Keratinocyte (primary cell): ENCODE measurements at regions not wholly inside any gene's neighbourhood (a gene's known extent, or its start where the extent isn't known, plus 50 kb on each side); places are given as distances from the start of the nearest gene placed in this dataset.

Experiments used
- DNase-seq: peaks from one replicate; pipeline ENCODE4 v3.0.0-alpha.2; 2011; ENCODE audit warnings: low read depth, missing footprints, low spot score
- FAIRE-seq: peaks from 2 replicates; lab custom pipeline; 2011; peaks lifted over from hg19 to GRCh38; lab: Jason Lieb, UNC
- H2AFZ ChIP-seq: 2 replicates; pipeline ENCODE4 v1.6.0; 2012; ENCODE audit warnings: low read length, control low read depth, inconsistent platforms; ENCODE audit not compliant: control insufficient read depth
- H3K27ac ChIP-seq: 2 replicates; pipeline ENCODE4 v1.5.1; 2011; ENCODE audit warnings: low read length; ENCODE audit not compliant: control insufficient read depth, insufficient read depth
- H3K27me3 ChIP-seq: 3 replicates; pipeline ENCODE4 v1.6.0; 2011; ENCODE audit warnings: low read length; ENCODE audit not compliant: control insufficient read depth, insufficient read depth; ENCODE audit errors: extremely low read depth
- H3K36me3 ChIP-seq, 2 experiments: 2 replicates in 1 of 2; 3 replicates in 1 of 2; pipeline ENCODE4 v1.5.1; 2011; ENCODE audit warnings: low read length in 2 of 2, mild to moderate bottlenecking in 1 of 2; ENCODE audit not compliant: control insufficient read depth in 2 of 2, insufficient read depth in 2 of 2; ENCODE audit errors: extremely low read depth in 1 of 2
- H3K4me1 ChIP-seq: 3 replicates; pipeline ENCODE4 v1.5.1; 2011; ENCODE audit warnings: low read length; ENCODE audit not compliant: control insufficient read depth, insufficient read depth; ENCODE audit errors: extremely low read depth
- H3K4me2 ChIP-seq: 3 replicates; pipeline ENCODE4 v1.6.0; 2011; ENCODE audit warnings: low read depth, low read length; ENCODE audit not compliant: control insufficient read depth, insufficient read depth; ENCODE audit errors: extremely low read depth
- H3K4me3 ChIP-seq, 3 experiments: fragments of 200-600 bp in 1 of 3; sonication (generic) in 1 of 3; 2 replicates in 2 of 3; 3 replicates in 1 of 3; pipeline ENCODE4 v1.5.1; 2011 to 2016; ENCODE audit warnings: low read length in 3 of 3, mild to moderate bottlenecking in 3 of 3, control low read depth in 2 of 3, inconsistent platforms in 1 of 3, low read depth in 1 of 3, mixed read lengths in 1 of 3, mixed run types in 1 of 3, moderate library complexity in 1 of 3; ENCODE audit not compliant: control insufficient read depth in 2 of 3, insufficient read depth in 2 of 3; ENCODE audit errors: extremely low read depth in 1 of 3
- H3K79me2 ChIP-seq: 2 replicates; pipeline ENCODE4 v1.6.0; 2012; ENCODE audit warnings: low read length; ENCODE audit not compliant: control insufficient read depth, insufficient read depth
- H3K9ac ChIP-seq: 3 replicates; pipeline ENCODE4 v1.6.0; 2011; ENCODE audit warnings: low read length; ENCODE audit not compliant: control insufficient read depth, insufficient read depth; ENCODE audit errors: extremely low read depth
- H3K9me1 ChIP-seq: 3 replicates; pipeline ENCODE4 v1.6.0; 2011; ENCODE audit warnings: low read length; ENCODE audit not compliant: control insufficient read depth, insufficient read depth; ENCODE audit errors: extremely low read depth
- H3K9me3 ChIP-seq: 2 replicates; pipeline ENCODE4 v1.5.1; 2012; ENCODE audit warnings: low read depth, low read length; ENCODE audit not compliant: control insufficient read depth
- H4K20me1 ChIP-seq: 3 replicates; pipeline ENCODE4 v1.6.0; 2011; ENCODE audit warnings: low read length; ENCODE audit not compliant: control insufficient read depth, insufficient read depth; ENCODE audit errors: extremely low read depth
- EZH2 ChIP-seq: IDR thresholded peaks from one replicate; pipeline ENCODE4 v1.6.1; 2012; ENCODE audit warnings: inconsistent platforms, mild to moderate bottlenecking, low read length, moderate library complexity
- dilution Hi-C: fragments of 300-500 bp; cut with MboI; formaldehyde crosslinking; loops from one replicate; pipeline ENCODE4 v1.7.0; 2020; ENCODE audit warnings: low sequenced_read_pairs; ENCODE audit not compliant: extremely low pct_ligation_motif_present
- TF ChIP-seq, protein P1 (sequence below), 3 experiments: IDR thresholded peaks in 1 of 3; conservative IDR thresholded peaks in 1 of 3; optimal IDR thresholded peaks in 1 of 3; 2 replicates in 2 of 3; 3 replicates in 1 of 3; pipeline versions ENCODE3 to v1.5.1; 2011; ENCODE audit warnings: low read length in 3 of 3, mild to moderate bottlenecking in 3 of 3, moderate library complexity in 2 of 3, control low read depth in 1 of 3, inconsistent platforms in 1 of 3; ENCODE audit not compliant: insufficient read depth in 2 of 3; ENCODE audit errors: extremely low read depth in 1 of 3

DNA sequence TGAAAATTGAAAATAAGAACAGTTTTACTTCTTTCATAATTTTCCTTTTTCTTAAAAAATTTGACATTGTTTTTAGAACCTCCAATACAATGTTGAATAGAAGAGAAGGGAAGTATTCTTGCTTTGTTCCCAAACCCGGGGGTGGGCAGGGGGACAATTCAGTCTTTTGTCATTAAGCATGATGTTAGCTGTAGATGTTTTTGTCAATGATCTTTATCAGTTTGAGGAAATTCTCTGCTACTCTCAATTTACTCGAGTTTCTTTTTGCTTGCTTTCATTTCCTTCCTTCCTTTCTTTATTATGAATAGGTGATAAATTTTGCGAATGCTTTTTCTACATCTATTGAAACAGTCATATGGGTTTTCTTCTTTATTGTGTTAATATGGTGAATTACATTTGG lies 183.2 kb upstream of the FRMD6 start:
- no peaks in the 10 kb centered on the region for H3K9me1 ChIP-seq
- FAIRE-seq (no peak), DNase-seq (no peak)
- no peak for TF ChIP-seq EZH2
- TF ChIP-seq, protein P1, sequence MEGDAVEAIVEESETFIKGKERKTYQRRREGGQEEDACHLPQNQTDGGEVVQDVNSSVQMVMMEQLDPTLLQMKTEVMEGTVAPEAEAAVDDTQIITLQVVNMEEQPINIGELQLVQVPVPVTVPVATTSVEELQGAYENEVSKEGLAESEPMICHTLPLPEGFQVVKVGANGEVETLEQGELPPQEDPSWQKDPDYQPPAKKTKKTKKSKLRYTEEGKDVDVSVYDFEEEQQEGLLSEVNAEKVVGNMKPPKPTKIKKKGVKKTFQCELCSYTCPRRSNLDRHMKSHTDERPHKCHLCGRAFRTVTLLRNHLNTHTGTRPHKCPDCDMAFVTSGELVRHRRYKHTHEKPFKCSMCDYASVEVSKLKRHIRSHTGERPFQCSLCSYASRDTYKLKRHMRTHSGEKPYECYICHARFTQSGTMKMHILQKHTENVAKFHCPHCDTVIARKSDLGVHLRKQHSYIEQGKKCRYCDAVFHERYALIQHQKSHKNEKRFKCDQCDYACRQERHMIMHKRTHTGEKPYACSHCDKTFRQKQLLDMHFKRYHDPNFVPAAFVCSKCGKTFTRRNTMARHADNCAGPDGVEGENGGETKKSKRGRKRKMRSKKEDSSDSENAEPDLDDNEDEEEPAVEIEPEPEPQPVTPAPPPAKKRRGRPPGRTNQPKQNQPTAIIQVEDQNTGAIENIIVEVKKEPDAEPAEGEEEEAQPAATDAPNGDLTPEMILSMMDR (optimal IDR thresholded peaks at IDR 0.05 in 1 of 3, IDR thresholded peaks at IDR 0.05 in 1 of 3, conservative IDR thresholded peaks at IDR 0.05 in 1 of 3; ENCODE audit: extremely low read depth in 1 of 3, insufficient read depth in 2 of 3, low read length in 3 of 3), result no peak
- no peaks in the 10 kb centered on the region for H3K27me3 ChIP-seq
- H3K36me3 ChIP-seq, result no peaks in the 10 kb centered on the region
- no peak overlapping the region for H3K4me2 ChIP-seq
- no peaks in the 10 kb centered on the region for H3K9me3 ChIP-seq
- H3K4me1 ChIP-seq, result peaks cover 12% of the 10 kb centered on the region
- dilution Hi-C loops, result no loop called here
- H4K20me1 ChIP-seq, result no peaks in the 10 kb centered on the region
- H3K4me3 ChIP-seq, result no peak overlapping the region
- no peaks in the 10 kb centered on the region for H3K79me2 ChIP-seq
- no peak overlapping the region for H3K27ac ChIP-seq
- no peak overlapping the region for H2AFZ ChIP-seq
- H3K9ac ChIP-seq, result no peak overlapping the region

DNA sequence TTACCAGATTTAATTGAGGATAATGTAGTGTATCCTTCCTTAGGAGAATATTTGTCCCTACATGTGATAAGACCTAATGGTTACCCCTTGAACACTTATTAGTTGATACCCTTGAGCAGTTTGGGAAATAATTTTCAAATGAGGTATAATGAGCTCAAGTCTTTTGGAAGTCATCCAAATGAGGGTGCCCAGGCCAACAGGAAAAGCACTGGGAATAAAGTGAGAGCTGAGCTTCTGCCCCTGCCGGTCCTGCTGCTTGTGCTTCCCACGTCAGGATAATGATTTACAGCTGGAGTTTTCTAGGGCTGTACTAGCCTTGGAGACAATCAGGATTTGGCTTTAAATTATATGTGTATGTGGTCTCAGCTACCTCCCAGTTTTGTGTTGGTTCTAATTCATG lies 178.8 kb upstream of the FRMD6 start:
- TF ChIP-seq, protein P1 (optimal IDR thresholded peaks at IDR 0.05 in 1 of 3, IDR thresholded peaks at IDR 0.05 in 1 of 3, conservative IDR thresholded peaks at IDR 0.05 in 1 of 3; ENCODE audit: extremely low read depth in 1 of 3, insufficient read depth in 2 of 3, low read length in 3 of 3), result no peak
- no peak for TF ChIP-seq EZH2
- FAIRE-seq (no peak), DNase-seq (no peak)
- H2AFZ ChIP-seq, result peak overlapping the region; percentile 66
- no peaks in the 10 kb centered on the region for H3K9me3 ChIP-seq
- H3K4me2 ChIP-seq, result peak overlapping the region; percentile 55
- no peak overlapping the region for H3K4me3 ChIP-seq
- H3K36me3 ChIP-seq, result no peaks in the 10 kb centered on the region
- no peaks in the 10 kb centered on the region for H4K20me1 ChIP-seq
- peaks cover 31% of the 10 kb centered on the region for H3K4me1 ChIP-seq
- H3K9ac ChIP-seq, result peak overlapping the region; percentile 62
- dilution Hi-C loops, result no loop called here
- H3K27ac ChIP-seq, result peak overlapping the region; percentile 89
- H3K79me2 ChIP-seq, result no peaks in the 10 kb centered on the region
- no peaks in the 10 kb centered on the region for H3K27me3 ChIP-seq
- H3K9me1 ChIP-seq, result no peaks in the 10 kb centered on the region
